KOPT-K1 (cell line): ENCODE measurements at regions not wholly inside any gene's neighbourhood (a gene's known extent, or its start where the extent isn't known, plus 50 kb on each side); places are given as distances from the start of the nearest gene placed in this dataset.
"Not testable (repeated sequence)": the region's sequence is repeated elsewhere in the genome, so short reads cannot be mapped to it uniquely, and the experiment has no call there.

ENCODE experiments used
- H3K27ac ChIP-seq: fragments of 200-600 bp; sonication (generic); 2 replicates; pipeline ENCODE4 v1.5.1; 2016; ENCODE audit warnings: antibody characterized with exemption, mild to moderate bottlenecking, low read depth, low read length; ENCODE audit not compliant: poor library complexity, severe bottlenecking
- H3K36me3 ChIP-seq: fragments of 200-600 bp; sonication (generic); 2 replicates; pipeline ENCODE4 v1.5.1; 2017; ENCODE audit warnings: antibody characterized with exemption, mild to moderate bottlenecking, low read length, moderate library complexity; ENCODE audit not compliant: insufficient read depth
- H3K9me3 ChIP-seq: fragments of 200-600 bp; sonication (generic); 2 replicates; pipeline ENCODE4 v1.5.1; 2017; ENCODE audit warnings: antibody characterized with exemption, low read length, mild to moderate bottlenecking; ENCODE audit not compliant: insufficient read depth, poor library complexity, severe bottlenecking

GRCh38 chr21:38628349-38628748 is 130.1 kb upstream of the ERG start:
- H3K36me3 ChIP-seq, result no peaks in the 10 kb centered on the region

GRCh38 chr21:38631206-38631605 is 132.9 kb upstream of the ERG start:
- peaks cover 33% of the 10 kb centered on the region for H3K9me3 ChIP-seq
- no peaks in the 10 kb centered on the region for H3K36me3 ChIP-seq
- H3K27ac ChIP-seq, result no peak overlapping the region

More at GRCh38 chr21:38628349-38628748, 130.1 kb upstream of the ERG start:
- no peak overlapping the region for H3K27ac ChIP-seq
- H3K9me3 ChIP-seq, result peaks cover 26% of the 10 kb centered on the region

GRCh38 chr21:38631676-38632075 is 133.4 kb upstream of the ERG start:
- Histone ChIP-seq H3K9me3 (peaks cover 35% of the 10 kb centered on the region), H3K36me3 (no peaks in the 10 kb centered on the region), H3K27ac (no peak overlapping the region)

- H3K27ac ChIP-seq, result no peak overlapping the region
Measured at GRCh38 chr21:38637161-38637560, 138.9 kb upstream of the ERG start.

GRCh38 chr21:38639571-38640354 is 141.5 kb upstream of the ERG start:
- H3K9me3 ChIP-seq, result peaks cover 24% of the 10 kb centered on the region
- H3K36me3 ChIP-seq, result no peaks in the 10 kb centered on the region
- H3K27ac ChIP-seq, result peak overlapping the region; percentile 35

More at GRCh38 chr21:38637161-38637560, 138.9 kb upstream of the ERG start:
- Histone ChIP-seq H3K9me3 (peaks cover 30% of the 10 kb centered on the region), H3K36me3 (no peaks in the 10 kb centered on the region)

GRCh38 chr21:38640355-38640742 is 142.1 kb upstream of the ERG start:
- not testable (repeated sequence) for H3K27ac ChIP-seq, H3K36me3 ChIP-seq
- H3K9me3 ChIP-seq, result peaks cover 24% of the 10 kb centered on the region

GRCh38 chr21:38643404-38644023 is 145.2 kb upstream of the ERG start:
- Histone ChIP-seq H3K9me3 (peaks cover 15% of the 10 kb centered on the region), H3K27ac (peak overlapping the region; percentile 25), H3K36me3 (no peaks in the 10 kb centered on the region)

- H3K36me3 ChIP-seq, result no peaks in the 10 kb centered on the region
- H3K27ac ChIP-seq, result no peak overlapping the region
- H3K9me3 ChIP-seq, result peaks cover 7% of the 10 kb centered on the region
Measured at GRCh38 chr21:38645282-38645681, 147.0 kb upstream of the ERG start.

- Histone ChIP-seq H3K36me3 (no peaks in the 10 kb centered on the region), H3K27ac (no peak overlapping the region), H3K9me3 (no peaks in the 10 kb centered on the region)
Measured at GRCh38 chr21:38646213-38646837, 148.0 kb upstream of the ERG start.

GRCh38 chr21:38649120-38649519 is 150.8 kb upstream of the ERG start:
- H3K9me3 ChIP-seq, result no peaks in the 10 kb centered on the region
- no peaks in the 10 kb centered on the region for H3K36me3 ChIP-seq
- H3K27ac ChIP-seq, result no peak overlapping the region

GRCh38 chr21:38651570-38651969 is 153.3 kb upstream of the ERG start:
- Histone ChIP-seq H3K9me3 (no peaks in the 10 kb centered on the region), H3K36me3 (no peaks in the 10 kb centered on the region), H3K27ac (no peak overlapping the region)

GRCh38 chr21:38652396-38652795 is 153.3 kb upstream of the ETS2 start:
- Histone ChIP-seq H3K36me3 (no peaks in the 10 kb centered on the region), H3K9me3 (no peaks in the 10 kb centered on the region), H3K27ac (no peak overlapping the region)

- Histone ChIP-seq H3K27ac (no peak overlapping the region), H3K36me3 (no peaks in the 10 kb centered on the region), H3K9me3 (no peaks in the 10 kb centered on the region)
Measured at GRCh38 chr21:38654580-38654979, 151.1 kb upstream of the ETS2 start.

GRCh38 chr21:38658511-38658910 is 147.2 kb upstream of the ETS2 start:
- no peaks in the 10 kb centered on the region for H3K9me3 ChIP-seq
- no peak overlapping the region for H3K27ac ChIP-seq
- H3K36me3 ChIP-seq, result no peaks in the 10 kb centered on the region

- H3K9me3 ChIP-seq, result no peaks in the 10 kb centered on the region
- H3K27ac ChIP-seq, result no peak overlapping the region
- H3K36me3 ChIP-seq, result no peaks in the 10 kb centered on the region
Measured at GRCh38 chr21:38659936-38660332, 145.8 kb upstream of the ETS2 start.
